ENCODE measurements at regions not wholly inside any gene's neighbourhood (a gene's known extent, or its start where the extent isn't known, plus 50 kb on each side); places are given as distances from the start of the nearest gene placed in this dataset.

DNA sequence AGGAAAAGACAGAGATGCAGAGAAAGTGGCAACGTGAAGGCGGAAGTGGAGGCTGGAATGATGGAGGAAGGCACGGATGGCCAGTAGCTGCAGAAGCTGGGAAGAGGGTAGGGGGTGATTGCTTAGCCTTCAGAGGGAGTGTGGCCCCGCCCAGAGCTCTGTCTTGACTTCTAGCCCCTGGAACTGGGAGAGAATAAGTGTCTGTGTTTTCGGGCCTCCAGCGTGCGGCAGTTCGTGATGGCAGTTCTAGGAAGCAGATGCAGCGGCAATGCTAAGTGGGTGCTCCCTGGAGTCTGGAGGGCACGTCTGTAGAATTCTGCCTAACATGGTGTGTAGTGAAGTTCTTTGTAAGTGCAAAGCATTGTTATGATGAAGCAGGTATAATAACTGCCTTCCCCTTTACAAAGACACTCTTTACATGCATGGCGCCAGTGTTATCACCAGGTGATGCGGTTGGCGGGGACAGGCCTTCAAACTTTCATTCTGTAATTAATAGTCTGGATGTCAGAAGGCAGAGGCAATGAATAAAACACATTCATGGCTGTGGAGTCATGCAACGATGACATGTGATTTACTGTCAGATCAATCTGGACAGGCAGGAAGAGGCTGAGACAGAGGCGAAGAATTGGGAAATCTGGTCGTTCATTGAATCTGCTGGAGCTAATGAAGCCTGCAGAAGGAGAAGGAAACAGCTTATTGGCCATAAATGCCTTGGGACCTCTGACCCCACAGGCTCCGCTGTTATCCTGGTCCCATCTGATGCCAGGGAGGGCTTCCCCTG lies 228.6 kb downstream of the GLRX3 start:
- H3K27me3 ChIP-seq (ENCODE audit: insufficient read depth, low read length), result no peaks in the 10 kb centered on the region
- no peaks in the 10 kb centered on the region for H3K9me3 ChIP-seq (ENCODE audit: low read depth, low read length)
- no peaks in the 10 kb centered on the region for H3K4me1 ChIP-seq (ENCODE audit: insufficient read depth, low read length)
- no peak overlapping the region for H3K4me3 ChIP-seq (ENCODE audit: low read length)

GRCh38 chr10:130368761-130369560 lies 232.8 kb downstream of the GLRX3 start:
- Histone ChIP-seq H3K9me3 (ENCODE audit: low read depth, low read length) (no peaks in the 10 kb centered on the region), H3K27me3 (ENCODE audit: insufficient read depth, low read length) (no peaks in the 10 kb centered on the region), H3K4me3 (ENCODE audit: low read length) (no peak overlapping the region), H3K4me1 (ENCODE audit: insufficient read depth, low read length) (no peaks in the 10 kb centered on the region)

GRCh38 chr10:130369645-130370381 lies 233.6 kb downstream of the GLRX3 start:
- Histone ChIP-seq H3K4me3 (ENCODE audit: low read length) (no peak overlapping the region), H3K9me3 (ENCODE audit: low read depth, low read length) (no peaks in the 10 kb centered on the region)

DNA sequence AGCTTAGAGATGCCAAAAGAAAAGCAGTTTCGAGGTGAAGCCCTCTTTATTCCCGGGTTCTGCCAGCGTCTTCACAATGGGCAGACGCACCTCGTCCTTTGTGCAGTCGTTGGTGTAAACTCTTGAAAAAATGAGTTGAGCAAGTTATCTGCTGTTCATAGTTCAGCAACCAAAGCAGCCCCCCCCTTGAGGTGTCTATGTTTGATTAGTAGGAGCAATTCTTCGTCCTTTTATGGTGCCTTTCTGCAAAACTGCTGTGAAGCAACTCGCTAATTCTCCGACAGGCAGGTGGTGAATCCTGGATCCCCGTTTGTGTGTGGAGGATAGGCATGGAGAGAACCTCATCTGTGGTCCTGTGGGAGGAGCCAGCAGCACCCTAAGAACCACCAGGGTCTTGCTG lies 234.5 kb downstream of the GLRX3 start:
- Histone ChIP-seq H3K27me3 (ENCODE audit: insufficient read depth, low read length) (no peaks in the 10 kb centered on the region), H3K4me1 (ENCODE audit: insufficient read depth, low read length) (no peaks in the 10 kb centered on the region), H3K9me3 (ENCODE audit: low read depth, low read length) (no peaks in the 10 kb centered on the region), H3K4me3 (ENCODE audit: low read length) (no peak overlapping the region)

More at GRCh38 chr10:130369645-130370381, 233.6 kb downstream of the GLRX3 start:
- Histone ChIP-seq H3K4me1 (ENCODE audit: insufficient read depth, low read length) (no peaks in the 10 kb centered on the region), H3K27me3 (ENCODE audit: insufficient read depth, low read length) (no peaks in the 10 kb centered on the region)

DNA sequence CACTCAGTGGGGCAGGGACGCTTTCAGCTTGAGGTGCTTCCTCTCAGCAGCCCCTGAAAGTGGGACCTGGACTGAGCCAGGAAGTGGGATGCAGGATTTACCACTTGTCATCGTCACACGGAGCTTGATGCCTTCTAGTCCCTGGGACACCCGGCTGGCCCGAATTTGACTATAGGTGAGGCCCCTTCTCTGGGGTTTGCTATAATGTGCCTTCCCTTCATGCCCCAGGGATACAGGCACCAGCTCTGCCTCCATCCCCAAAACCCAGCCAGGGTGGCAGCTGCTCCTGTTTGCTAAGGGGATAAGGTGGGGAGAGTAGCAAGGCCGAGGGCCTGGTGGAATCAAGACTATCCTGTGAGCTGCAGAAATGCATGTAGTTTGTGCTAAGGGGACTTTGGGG lies 235.0 kb downstream of the GLRX3 start:
- H3K27me3 ChIP-seq (ENCODE audit: insufficient read depth, low read length), result no peaks in the 10 kb centered on the region

GRCh38 chr10:130371666-130372065 lies 235.5 kb downstream of the GLRX3 start:
- Histone ChIP-seq H3K4me1 (ENCODE audit: insufficient read depth, low read length) (no peaks in the 10 kb centered on the region), H3K4me3 (ENCODE audit: low read length) (no peak overlapping the region), H3K9me3 (ENCODE audit: low read depth, low read length) (no peaks in the 10 kb centered on the region), H3K27me3 (ENCODE audit: insufficient read depth, low read length) (no peaks in the 10 kb centered on the region)

More for the DNA sequence above, 235.0 kb downstream of the GLRX3 start:
- Histone ChIP-seq H3K4me1 (ENCODE audit: insufficient read depth, low read length) (no peaks in the 10 kb centered on the region), H3K4me3 (ENCODE audit: low read length) (no peak overlapping the region), H3K9me3 (ENCODE audit: low read depth, low read length) (no peaks in the 10 kb centered on the region)

GRCh38 chr10:130372222-130372621 lies 236.0 kb downstream of the GLRX3 start:
- no peaks in the 10 kb centered on the region for H3K27me3 ChIP-seq (ENCODE audit: insufficient read depth, low read length)
- H3K4me3 ChIP-seq (ENCODE audit: low read length), result no peak overlapping the region
- H3K4me1 ChIP-seq (ENCODE audit: insufficient read depth, low read length), result no peaks in the 10 kb centered on the region
- no peaks in the 10 kb centered on the region for H3K9me3 ChIP-seq (ENCODE audit: low read depth, low read length)

- H3K4me3 ChIP-seq (ENCODE audit: low read length), result no peak overlapping the region
- H3K4me1 ChIP-seq (ENCODE audit: insufficient read depth, low read length), result no peaks in the 10 kb centered on the region
- H3K27me3 ChIP-seq (ENCODE audit: insufficient read depth, low read length), result no peaks in the 10 kb centered on the region
- no peaks in the 10 kb centered on the region for H3K9me3 ChIP-seq (ENCODE audit: low read depth, low read length)
These were observed 236.7 kb downstream of the GLRX3 start for GRCh38 chr10:130372866-130373265.

DNA sequence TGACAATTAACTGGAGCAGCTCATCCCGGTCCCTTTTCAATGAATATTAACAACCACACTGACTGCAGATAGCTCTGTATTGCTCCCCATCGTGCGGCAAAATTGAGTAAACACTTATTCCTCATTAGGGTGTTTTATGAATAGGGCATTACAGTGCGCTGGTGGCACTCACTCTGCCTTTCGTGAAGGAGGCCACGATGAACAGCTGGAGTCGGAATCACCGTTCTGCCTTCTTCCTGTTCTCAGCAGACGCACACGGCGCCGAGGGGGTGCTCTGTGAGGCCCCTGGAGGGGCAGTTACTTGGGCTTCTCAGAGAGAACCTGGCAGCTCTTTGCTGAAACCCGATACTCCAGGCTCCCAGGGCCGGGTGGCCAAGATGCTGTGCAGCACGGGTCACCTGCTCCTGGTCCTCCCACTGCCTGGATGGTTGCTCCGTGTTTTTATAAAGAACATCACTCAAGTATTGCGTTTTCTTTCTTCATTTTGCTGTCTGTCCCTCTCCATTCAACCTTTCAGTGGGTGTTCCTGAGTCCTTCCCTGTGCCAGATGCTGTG lies 241.9 kb downstream of the GLRX3 start:
- no peak overlapping the region for H3K4me3 ChIP-seq (ENCODE audit: low read length)
- H3K9me3 ChIP-seq (ENCODE audit: low read depth, low read length), result no peaks in the 10 kb centered on the region
- no peaks in the 10 kb centered on the region for H3K4me1 ChIP-seq (ENCODE audit: insufficient read depth, low read length)
- no peaks in the 10 kb centered on the region for H3K27me3 ChIP-seq (ENCODE audit: insufficient read depth, low read length)

- no peaks in the 10 kb centered on the region for H3K9me3 ChIP-seq (ENCODE audit: low read depth, low read length)
These were observed 242.6 kb downstream of the GLRX3 start for GRCh38 chr10:130378556-130379400.

GRCh38 chr10:130380056-130380455 lies 243.9 kb downstream of the GLRX3 start:
- Histone ChIP-seq H3K9me3 (ENCODE audit: low read depth, low read length) (no peaks in the 10 kb centered on the region), H3K4me3 (ENCODE audit: low read length) (no peak overlapping the region), H3K27me3 (ENCODE audit: insufficient read depth, low read length) (no peaks in the 10 kb centered on the region), H3K4me1 (ENCODE audit: insufficient read depth, low read length) (no peaks in the 10 kb centered on the region)

More at GRCh38 chr10:130378556-130379400, 242.6 kb downstream of the GLRX3 start:
- Histone ChIP-seq H3K27me3 (ENCODE audit: insufficient read depth, low read length) (no peaks in the 10 kb centered on the region), H3K4me1 (ENCODE audit: insufficient read depth, low read length) (no peaks in the 10 kb centered on the region), H3K4me3 (ENCODE audit: low read length) (no peak overlapping the region)

- H3K4me3 ChIP-seq (ENCODE audit: low read length), result no peak overlapping the region
- no peaks in the 10 kb centered on the region for H3K4me1 ChIP-seq (ENCODE audit: insufficient read depth, low read length)
- no peaks in the 10 kb centered on the region for H3K27me3 ChIP-seq (ENCODE audit: insufficient read depth, low read length)
- H3K9me3 ChIP-seq (ENCODE audit: low read depth, low read length), result no peaks in the 10 kb centered on the region
These were observed 245.8 kb downstream of the GLRX3 start for GRCh38 chr10:130382031-130382430.

- Histone ChIP-seq H3K4me1 (ENCODE audit: insufficient read depth, low read length) (no peaks in the 10 kb centered on the region), H3K27me3 (ENCODE audit: insufficient read depth, low read length) (no peaks in the 10 kb centered on the region), H3K4me3 (ENCODE audit: low read length) (no peak overlapping the region), H3K9me3 (ENCODE audit: low read depth, low read length) (no peaks in the 10 kb centered on the region)
These were observed 251.9 kb downstream of the GLRX3 start for GRCh38 chr10:130387936-130388580.

- H3K4me1 ChIP-seq (ENCODE audit: insufficient read depth, low read length), result no peaks in the 10 kb centered on the region
- no peaks in the 10 kb centered on the region for H3K27me3 ChIP-seq (ENCODE audit: insufficient read depth, low read length)
- H3K4me3 ChIP-seq (ENCODE audit: low read length), result no peak overlapping the region
- no peaks in the 10 kb centered on the region for H3K9me3 ChIP-seq (ENCODE audit: low read depth, low read length)
These were observed 252.6 kb downstream of the GLRX3 start for GRCh38 chr10:130388746-130389145.

Data from mononuclear cell (primary cell).